ENCODE measurements at regions not wholly inside any gene's neighbourhood (a gene's known extent, or its start where the extent isn't known, plus 50 kb on each side); places are given as distances from the start of the nearest gene placed in this dataset.

DNA sequence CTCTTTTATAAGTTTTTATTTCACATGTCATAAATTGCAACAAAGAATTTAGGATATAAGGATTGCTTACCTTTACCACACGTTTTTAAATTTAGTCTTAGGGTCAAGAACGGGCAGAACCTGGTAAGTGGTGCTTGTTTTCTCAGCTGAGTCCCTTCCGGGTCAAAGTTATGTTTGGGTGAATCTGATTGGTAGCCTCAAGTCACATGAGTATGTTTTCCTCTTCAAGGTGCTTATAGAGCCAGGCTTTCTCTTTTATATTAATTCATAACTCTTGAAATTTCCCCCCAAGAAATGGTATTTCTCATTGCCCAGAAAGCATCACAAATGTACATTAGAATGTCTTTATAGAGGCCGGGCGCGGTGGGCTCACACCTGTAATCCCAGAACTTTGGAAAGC lies 415.7 kb upstream of the ROBO2 start:
- DNase-seq (ENCODE audit: low spot score): no peak

DNA sequence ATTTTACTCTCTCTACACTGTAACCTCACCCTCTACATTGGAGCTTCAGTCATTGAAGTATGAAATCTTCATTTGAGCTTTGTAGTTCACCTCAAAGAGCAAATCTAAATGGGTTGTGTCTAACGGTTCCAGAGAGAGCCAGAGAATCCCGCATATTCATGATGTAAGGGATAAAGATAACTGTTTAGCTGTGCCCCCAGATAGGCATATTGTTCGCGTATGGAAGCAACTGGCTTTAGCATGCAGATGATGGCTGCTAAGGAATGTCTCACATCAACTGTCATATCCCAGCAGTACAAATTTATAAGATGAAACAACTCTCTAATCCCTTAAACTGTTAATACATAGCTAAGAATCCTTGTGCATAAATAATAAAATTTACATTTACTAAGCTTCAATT lies 412.7 kb upstream of the ROBO2 start:
- no peak for DNase-seq (ENCODE audit: low spot score)

DNA sequence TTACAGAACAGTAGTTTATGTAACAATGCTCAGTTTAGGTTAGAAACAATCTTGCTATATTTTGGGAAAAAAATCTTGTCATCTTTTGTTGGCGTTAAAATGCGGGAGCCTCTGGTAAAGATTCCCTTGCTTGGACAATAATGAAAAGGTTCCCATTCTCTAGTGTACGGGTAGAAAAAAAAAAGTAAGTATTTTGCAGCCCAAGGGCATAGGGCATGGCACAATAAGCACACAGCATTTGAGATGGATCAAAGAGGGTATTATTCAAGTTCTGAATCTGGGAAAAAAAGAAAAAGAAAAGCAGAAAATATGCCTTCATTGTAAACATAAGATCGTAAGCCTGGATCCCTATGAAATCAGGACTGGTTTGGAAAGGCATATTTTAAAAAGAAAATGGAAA lies 408.6 kb upstream of the ROBO2 start:
- DNase-seq (ENCODE audit: low spot score): no peak

DNA sequence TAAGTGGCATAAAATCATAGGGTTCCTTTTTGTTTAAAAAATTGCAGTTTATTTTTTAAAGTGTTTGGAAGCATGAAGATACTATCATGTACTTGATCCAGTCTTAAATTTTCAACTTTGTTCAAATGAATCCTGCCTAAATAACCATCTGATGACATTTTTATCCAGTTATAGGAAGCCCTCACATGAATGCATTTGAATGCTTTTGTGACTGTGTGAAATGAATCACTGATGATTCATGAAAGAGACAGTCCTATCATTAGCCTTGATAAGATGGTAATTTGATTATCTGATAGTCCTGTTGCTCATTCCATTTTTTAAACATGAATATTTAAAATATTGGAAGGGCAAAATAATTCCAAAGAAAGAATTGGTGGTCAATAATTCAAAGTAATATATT lies 401.9 kb upstream of the ROBO2 start:
- no peak for DNase-seq (ENCODE audit: low spot score)

DNA sequence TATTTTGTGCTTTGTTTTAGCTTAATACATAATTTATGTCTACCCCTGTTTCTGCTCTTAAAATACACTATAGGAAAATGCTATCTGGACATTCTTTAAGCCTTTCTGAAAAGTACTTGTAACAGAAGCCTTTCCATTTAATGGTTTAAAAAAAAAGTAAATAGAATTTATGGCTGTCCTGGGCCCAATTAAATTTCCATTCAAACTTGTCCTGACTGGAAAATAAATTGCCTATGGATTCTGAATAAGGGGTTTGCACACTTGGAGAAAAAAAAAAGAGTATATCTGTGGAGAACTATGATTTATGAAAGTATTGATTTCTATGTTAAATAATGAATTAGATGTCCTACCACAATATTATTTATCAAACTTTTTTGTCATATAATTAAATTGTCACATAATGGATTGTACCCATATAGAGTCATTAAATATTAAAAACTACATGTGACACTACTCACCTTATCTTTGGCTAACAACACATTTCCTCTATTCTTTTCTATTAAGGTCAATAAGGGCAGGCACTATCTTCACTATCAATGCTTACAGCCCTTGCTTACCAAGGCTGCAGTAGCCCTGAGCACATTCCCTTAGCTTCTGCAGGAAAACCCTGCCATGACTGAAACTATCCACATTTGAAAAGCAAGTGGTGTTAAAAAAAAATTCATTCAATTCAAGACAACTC lies 396.1 kb upstream of the ROBO2 start:
- DNase-seq (ENCODE audit: low spot score): no peak

DNA sequence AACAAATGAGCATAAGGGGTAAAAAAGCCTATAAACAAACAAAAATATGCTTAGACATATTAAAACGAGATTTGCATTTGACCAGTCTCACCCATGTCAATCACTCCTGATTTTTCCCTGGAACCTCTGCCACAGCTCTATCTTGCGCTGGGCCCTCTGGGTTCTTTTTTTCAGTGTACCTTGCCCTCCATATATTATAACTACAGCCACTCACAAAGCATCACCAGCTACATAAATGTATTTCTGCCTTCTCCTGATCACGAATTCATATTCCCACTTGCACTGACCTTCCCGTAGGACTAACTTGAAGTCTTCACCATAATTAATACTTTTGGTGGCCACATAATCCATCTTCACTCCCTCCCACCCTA lies 395.6 kb upstream of the ROBO2 start:
- DNase-seq (ENCODE audit: low spot score): no peak

DNA sequence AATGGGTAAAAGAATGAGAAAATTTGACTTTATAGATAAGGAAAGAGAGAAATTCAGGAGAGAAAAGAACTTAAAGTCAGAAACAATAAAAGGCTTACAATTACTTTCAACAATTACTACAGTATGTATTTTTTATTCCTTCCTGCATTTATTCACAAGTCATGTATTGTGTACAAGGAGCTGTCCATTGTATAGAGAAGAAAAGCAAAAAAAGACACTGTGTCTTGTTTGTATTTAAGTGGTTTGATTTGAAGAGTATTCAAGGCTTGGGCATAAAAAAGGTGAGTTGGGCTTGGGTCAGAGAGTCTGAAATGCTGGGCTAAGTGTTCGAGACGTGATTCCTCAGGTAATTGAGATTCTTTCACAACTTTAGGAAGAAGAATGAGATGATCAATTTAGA lies 394.2 kb upstream of the ROBO2 start:
- no peak for DNase-seq (ENCODE audit: low spot score)

DNA sequence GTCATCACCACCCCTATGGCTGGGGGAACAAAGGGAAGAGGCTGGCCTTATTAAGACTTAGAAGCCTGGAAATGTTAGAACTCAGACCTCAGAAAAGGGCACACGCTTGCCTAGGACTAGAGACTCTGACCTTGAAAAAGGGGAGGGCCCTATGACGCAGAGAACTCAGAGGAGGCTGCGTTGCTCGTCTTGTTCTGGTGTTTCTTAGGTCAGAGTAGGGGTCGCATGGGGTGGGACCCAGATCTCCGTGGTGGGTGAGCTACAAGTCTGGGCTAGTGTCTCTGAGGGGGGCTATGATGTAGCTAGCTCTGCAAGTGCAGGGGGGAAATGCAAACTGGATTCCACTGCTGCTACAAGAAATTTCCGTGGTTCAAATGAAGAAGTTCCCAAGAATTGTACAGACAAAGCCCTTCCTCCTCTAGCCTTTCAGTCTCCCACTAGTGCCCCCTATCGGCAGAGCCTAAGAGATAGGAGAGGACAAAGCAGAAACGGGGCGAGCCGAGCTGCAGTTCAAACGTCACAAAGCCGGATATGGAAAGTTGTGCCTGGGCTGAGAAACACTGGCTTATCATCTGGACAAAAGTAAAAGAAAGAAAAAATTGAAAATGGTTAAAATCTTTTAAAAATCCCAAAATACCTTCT lies 392.9 kb upstream of the ROBO2 start:
- no peak for DNase-seq (ENCODE audit: low spot score)

DNA sequence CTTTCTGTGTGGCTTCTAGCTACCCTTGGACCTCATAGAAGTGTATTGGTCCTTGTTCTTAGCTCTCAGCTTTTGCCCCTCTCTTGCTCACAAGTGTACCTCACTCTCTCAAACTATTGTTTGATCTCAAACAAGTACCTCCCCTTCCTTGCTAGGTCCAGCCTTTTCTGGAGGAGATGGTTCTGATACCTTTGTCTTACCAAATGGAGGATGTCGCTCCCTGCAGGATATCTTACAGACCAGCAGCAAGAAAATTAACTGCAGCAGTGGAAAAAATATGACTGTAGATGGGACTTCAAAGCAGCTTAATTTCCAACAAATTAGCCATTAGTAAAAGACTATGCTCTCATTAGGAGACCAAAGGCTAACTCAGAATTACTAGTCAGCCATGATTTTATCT lies 388.1 kb upstream of the ROBO2 start:
- DNase-seq (ENCODE audit: low spot score): no peak

DNA sequence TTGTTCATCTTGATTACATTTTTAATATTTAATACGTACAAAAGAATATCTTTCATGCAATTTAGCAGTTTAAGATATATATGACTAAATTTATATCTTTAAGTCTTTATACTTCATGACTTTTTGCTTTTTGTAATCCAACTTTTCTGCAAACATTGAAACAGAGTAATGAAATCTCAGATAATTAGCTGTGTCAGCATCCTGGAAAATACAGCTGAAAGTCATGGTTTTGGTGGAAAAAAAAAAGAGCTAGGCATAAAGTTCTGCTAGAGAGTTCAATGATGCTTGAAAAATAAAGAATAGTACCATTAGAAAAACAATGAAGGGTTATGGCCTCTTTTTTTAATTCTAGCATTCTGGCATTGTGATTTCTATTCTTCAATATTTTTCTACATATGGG lies 387.4 kb upstream of the ROBO2 start:
- no peak for DNase-seq (ENCODE audit: low spot score)

DNA sequence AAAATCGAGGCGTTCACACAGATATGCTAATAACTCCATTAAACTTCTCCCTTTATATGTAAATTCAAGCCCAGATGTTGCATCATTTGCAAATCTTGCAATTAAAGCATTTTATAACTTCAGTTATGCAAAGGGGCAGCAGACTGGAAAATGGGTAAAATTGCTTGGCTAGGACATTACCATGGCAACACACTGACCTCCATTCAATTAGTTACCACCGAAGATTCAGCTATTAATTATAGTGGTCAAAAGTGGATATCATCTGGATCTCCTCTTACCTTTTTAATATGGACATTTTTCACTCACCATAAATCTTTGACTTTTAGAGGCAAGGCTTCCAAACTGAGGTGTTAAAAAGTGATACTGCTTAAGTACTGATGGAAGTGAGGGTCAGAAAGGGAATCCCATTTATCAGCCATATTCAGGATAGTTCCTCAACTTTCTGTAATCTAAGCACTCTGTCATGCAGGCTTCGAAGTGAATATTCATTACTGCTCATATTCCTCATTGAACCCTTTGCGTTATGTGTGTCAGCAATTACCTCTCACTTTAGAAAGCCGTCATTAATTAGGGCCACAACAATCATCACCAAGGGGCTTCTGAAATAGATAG lies 386.2 kb upstream of the ROBO2 start:
- DNase-seq (ENCODE audit: low spot score): no peak

DNA sequence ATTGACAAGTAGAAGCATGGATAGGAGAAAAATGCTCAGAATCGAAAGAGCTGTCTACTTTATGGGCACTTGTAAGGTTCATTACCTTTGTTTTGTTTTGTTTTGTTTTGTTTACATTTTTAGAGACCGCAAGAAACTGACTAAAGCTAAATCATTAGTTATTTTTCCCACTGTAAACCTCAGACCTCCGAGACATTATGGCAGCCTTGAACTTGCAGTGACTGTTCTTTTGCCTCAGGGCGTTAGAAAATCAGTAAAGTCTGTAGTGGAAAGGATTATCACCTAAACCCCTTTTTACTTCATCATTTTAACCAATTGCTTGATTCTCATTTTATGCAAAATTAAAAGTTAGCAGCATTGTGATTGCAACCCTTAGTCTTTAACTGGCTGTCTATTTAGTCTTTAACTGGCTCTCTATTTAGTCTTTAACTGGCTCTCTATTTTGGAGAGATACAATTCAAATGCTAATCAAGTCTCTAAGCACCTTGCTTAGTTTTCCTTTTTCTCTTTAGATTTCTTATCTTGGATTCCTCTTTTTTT lies 383.3 kb upstream of the ROBO2 start:
- no peak for DNase-seq (ENCODE audit: low spot score)

DNA sequence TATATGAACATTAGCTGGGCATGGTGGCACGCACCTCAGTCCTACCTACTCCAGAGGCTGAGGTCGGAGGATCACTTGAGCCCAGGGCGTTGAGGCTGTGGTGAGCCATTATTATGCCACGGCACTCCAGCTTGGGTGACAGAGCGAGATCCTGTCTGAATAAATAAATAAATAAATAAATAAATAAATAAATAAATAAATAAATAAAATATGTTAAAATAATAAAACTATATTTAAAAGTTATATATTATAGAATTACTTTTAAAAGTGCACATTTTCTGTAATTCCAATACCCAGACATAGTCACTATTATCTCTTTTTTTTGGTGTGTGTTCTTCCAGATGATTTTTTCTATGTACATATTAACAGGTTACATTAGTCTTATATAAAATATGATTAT lies 382.0 kb upstream of the ROBO2 start:
- DNase-seq (ENCODE audit: low spot score): no peak

DNA sequence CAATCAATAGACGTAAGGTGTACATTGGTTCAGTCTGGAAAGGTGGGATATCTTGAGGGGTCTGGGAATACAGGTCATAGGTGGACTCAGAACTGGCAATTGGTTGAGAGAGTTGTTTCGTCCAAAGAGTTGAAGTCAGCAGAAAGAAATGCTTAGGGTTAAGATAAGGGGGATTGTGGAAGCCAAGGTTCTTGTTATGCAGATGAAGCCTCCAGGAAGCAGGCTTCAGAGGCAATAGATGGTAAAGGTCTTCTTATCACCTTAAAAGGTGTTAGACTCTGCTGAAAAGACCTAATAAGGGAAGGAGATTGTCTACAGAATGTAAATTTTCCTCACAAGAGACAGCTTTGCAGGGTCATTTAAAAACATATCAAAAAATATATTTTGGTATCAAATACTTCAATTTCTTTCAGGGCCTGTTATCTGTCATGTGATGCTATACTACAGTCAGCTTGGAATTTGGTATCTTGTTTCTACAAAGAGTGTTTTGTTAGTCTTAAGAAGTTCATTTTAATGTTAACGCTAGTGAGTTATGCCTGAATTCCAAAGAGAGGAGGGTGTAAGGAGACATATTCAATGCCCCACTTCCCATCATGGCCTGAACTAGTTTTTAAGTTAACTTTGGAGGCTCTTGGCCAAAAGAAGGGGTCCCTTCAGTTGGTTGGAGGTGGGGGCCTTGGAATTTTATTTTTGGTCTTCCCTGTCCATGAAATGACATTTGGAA lies 378.2 kb upstream of the ROBO2 start:
- DNase-seq (ENCODE audit: low spot score): no peak

DNA sequence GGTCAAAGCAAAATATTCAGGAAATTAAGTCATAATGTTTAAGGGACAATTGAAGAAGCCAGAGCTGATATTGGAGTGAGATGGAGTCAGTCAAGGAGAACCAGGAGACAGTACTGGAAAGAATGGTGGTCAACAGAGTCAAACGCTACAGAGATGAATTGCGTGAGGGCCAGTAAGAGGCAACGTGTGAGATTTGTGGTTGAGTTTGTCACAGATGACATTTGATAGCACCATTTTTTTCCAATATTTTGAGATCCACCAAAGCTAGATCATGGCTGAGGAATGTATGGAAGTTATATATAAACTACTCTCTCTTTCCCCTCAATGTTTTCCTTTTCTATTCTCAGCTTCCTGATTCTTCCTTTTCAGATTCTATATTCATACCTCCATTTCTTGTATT lies 375.1 kb upstream of the ROBO2 start:
- no peak for DNase-seq (ENCODE audit: low spot score)

DNA sequence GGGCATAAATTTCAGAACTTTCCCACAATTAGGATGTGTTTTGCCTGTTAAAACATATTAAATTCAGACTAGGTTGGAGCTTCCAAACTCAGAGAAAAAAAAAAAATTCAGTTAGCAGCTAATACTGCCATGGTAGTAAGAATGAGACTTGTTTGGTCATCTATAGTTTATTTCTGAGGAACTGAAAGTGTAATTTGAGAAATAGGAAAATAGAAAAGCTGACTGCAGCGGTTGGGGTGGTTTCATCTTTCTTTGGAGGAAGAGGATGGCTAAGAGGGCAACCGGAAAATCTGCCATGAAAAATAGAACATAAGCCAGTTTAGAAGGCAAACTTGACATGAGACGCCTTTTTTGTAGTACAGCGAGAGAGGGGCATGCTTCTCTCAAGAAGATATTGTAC lies 371.2 kb upstream of the ROBO2 start:
- no peak for DNase-seq (ENCODE audit: low spot score)

DNA sequence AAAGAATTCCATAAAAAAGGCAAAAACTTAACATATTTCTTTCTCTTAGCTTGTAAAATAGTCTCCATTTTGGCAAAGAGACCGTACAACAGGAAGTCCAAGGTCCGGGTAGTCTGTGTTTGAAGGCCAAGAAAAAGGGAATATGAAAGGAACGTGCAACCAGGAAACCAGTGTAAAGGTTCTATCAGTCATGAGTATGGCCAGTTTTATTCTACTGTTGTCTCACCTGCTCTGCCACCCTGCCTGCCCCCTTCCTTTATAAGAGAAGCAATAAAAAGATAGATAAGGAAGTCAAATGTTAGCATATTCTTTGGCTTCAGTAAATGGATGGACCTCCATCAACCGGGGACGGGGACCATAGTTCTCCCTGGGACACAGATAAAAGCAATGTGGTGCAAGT lies 370.6 kb upstream of the ROBO2 start:
- DNase-seq (ENCODE audit: low spot score): no peak

DNA sequence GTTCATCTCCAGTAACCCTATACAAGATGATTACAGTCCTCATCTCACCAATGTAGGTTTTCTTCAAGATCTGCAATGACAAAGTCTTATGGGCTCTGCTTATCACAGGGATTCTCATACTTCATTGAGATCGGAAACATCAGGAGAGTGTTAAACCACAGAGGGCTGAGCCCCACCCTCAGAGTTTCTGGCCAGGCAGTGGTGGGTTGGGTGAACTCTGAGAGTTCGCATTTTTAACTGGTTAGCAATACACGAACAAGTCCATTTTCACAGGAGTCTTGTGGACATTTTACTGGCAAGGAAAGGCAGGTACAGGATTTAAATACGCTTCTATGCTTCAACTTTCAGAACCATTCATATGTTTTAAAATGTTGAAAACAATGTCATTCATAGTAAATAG lies 366.7 kb upstream of the ROBO2 start:
- DNase-seq (ENCODE audit: low spot score): no peak

DNA sequence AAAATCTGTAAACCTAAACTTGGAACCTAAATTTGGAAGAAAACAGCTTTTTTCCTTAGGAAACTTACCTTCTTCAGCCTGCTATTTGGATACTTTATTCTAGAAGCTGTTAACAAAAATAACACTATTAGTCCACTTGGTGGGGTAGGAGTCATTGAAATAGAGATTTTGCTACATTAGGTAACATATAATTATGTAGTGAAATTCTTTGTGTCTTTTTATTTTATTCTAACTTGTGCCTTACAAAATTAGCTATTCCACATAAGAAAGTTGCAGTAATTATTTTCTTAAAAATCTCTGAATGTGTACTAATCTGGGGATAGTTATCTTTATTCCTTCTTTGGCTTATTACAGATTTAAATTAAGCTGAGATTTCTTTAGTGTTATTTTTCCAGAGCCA lies 360.4 kb upstream of the ROBO2 start:
- DNase-seq (ENCODE audit: low spot score): no peak

DNA sequence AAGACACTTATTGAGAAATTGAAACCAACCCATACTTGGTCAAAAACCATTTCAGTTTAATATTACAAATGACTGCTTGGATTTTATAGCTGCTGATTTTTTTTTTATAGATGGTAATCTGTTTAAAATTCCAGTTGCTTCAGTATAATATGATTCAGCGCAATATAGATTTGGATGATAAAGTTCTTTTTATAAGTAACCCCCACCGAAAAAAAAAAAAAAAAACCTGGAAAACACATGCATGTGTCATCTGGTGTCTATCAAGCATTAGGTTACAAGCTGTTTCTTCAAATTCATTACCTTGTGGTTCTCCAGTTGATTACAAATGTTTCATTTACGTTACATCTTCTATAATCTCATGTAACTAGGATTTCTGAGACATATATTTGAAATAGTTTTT lies 356.6 kb upstream of the ROBO2 start:
- DNase-seq (ENCODE audit: low spot score): no peak

DNA sequence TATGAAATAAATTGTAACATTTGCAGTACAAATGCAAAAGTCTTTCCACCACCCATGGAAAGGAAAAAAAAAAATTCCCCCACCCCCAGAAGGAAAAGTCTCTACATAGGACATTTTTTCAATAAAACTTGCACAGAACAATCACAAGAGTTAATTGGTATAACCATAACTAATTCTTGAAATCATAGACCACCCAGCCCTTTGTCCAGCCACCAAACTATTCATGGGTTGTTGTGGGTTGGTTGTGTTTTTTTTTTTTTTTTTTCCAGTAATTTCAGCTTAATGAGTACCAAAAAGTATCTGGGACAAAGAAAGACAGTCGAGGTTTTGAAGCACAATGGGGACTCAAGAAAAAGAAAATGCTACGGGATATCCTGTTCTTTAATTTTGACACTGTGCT lies 355.0 kb upstream of the ROBO2 start:
- DNase-seq (ENCODE audit: low spot score): no peak

DNA sequence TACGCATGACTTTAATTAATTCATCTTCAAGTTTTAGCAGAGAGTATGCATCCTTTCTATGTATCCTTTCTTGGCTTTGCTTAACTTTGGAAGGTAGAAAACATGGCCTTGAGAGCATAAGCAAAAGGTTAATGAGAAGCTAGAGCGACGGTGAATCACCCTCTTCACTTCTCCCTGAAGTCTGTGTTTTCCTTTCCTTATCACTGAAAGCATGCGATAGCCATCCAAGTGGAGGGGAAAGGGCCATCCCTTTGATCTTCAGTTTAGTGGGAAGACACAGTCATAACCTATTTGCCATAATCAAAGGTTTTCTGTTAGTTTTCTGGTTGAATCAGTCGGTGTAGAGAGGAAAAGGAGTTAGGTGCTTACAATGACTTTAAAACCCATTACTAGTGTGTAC lies 354.0 kb upstream of the ROBO2 start:
- DNase-seq (ENCODE audit: low spot score): no peak

DNA sequence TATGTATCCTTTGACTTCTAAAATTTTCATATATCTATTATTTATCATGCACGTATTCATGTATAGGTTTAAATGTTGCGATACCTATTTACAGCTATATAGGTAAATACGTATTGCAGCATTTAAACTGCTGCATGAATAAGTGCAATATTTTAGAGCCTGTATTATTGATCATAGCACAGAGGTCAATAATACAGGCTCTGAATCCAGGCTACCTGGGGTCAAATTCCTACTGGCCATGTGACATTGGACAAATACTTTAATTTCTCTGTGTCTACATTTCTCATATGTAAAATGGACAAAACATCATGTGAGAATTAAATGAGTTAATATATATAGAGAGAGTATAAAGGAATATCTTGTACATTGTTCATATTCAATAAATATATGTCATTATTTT lies 352.9 kb upstream of the ROBO2 start:
- DNase-seq (ENCODE audit: low spot score): no peak
